ENCODE measurements at regions not wholly inside any gene's neighbourhood (a gene's known extent, or its start where the extent isn't known, plus 50 kb on each side); places are given as distances from the start of the nearest gene placed in this dataset.
"Not testable (repeated sequence)": the region's sequence is repeated elsewhere in the genome, so short reads cannot be mapped to it uniquely, and the experiment has no call there.

DNA sequence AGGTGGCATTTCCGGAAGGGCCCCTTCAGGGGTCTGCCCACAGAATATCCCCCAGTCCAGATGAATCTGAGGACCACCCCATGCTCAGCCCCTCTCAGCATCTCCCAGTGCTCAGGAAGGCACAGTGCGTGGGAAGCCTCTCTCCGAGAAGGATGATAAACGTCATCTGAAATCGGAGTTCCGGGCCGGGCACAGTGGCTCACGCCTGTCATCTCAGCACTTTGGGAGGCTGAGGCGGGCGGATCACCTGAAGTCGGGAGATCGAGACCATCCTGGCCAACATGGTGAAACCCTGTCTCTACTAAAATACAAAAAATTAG is 74.5 kb upstream of the PPP1R26 start:
- not testable (repeated sequence) for TF ChIP-seq EZH2 (IDR thresholded peaks at IDR 0.05; ENCODE audit: low read length)
- TF ChIP-seq, protein P1, sequence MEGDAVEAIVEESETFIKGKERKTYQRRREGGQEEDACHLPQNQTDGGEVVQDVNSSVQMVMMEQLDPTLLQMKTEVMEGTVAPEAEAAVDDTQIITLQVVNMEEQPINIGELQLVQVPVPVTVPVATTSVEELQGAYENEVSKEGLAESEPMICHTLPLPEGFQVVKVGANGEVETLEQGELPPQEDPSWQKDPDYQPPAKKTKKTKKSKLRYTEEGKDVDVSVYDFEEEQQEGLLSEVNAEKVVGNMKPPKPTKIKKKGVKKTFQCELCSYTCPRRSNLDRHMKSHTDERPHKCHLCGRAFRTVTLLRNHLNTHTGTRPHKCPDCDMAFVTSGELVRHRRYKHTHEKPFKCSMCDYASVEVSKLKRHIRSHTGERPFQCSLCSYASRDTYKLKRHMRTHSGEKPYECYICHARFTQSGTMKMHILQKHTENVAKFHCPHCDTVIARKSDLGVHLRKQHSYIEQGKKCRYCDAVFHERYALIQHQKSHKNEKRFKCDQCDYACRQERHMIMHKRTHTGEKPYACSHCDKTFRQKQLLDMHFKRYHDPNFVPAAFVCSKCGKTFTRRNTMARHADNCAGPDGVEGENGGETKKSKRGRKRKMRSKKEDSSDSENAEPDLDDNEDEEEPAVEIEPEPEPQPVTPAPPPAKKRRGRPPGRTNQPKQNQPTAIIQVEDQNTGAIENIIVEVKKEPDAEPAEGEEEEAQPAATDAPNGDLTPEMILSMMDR (optimal IDR thresholded peaks at IDR 0.05 in 1 of 3, IDR thresholded peaks at IDR 0.05 in 1 of 3, conservative IDR thresholded peaks at IDR 0.05 in 1 of 3; ENCODE audit: extremely low read depth in 1 of 3, insufficient read depth in 2 of 3, low read length in 3 of 3): not testable (repeated sequence)

All from keratinocyte (primary cell).